ENCODE measurements at regions not wholly inside any gene's neighbourhood (a gene's known extent, or its start where the extent isn't known, plus 50 kb on each side); places are given as distances from the start of the nearest gene placed in this dataset.
"Not testable (repeated sequence)": the region's sequence is repeated elsewhere in the genome, so short reads cannot be mapped to it uniquely, and the experiment has no call there.

DNA sequence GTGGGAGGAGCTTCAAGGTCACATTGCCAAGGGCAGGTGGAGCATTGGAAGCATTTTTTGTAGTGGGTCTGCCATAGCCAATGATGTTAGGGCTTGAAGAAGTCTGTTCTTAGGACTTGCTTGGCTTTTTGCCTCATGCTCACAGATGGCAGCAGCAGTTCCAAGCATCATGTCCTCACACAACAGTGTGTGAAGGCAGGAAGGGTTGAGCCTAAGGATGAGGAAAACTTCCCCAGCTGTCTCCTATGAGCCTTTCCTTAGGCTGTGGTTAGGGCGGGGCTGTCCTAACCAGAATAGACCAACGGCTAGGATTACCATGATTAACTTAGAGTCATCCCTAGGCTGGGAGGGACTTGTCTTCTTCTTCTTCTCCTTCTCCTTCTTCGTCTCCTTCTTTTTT, 76.2 kb upstream of the KCNA1 start:
- no peak overlapping the region for H3K4me3 ChIP-seq (ENCODE audit: low read depth, low read length)
- H3K27me3 ChIP-seq (ENCODE audit: control insufficient read depth, insufficient read depth, low read length): no peaks in the 10 kb centered on the region
- DNase-seq (ENCODE audit: low read depth in 4 of 6, low spot score in 6 of 6): peak in 1 of 6 donors; percentile 64
- 80% methylated on average over 1 of the region's 3 CpGs for WGBS (ENCODE audit: insufficient coverage)
- peaks cover 17% of the 10 kb centered on the region for H3K36me3 ChIP-seq (ENCODE audit: control insufficient read depth, insufficient read depth, low read length)
- H3K27ac ChIP-seq (ENCODE audit: low read depth, low read length): no peak overlapping the region
- H3K9me3 ChIP-seq (ENCODE audit: control insufficient read depth, insufficient read depth, low read length): no peaks in the 10 kb centered on the region
- H3K4me1 ChIP-seq (ENCODE audit: control insufficient read depth, insufficient read depth, low read length): peaks cover 11% of the 10 kb centered on the region

- not testable (repeated sequence) for H3K9me3 ChIP-seq (ENCODE audit: control insufficient read depth, insufficient read depth, low read length); H3K36me3 ChIP-seq (ENCODE audit: control insufficient read depth, insufficient read depth, low read length); H3K27me3 ChIP-seq (ENCODE audit: control insufficient read depth, insufficient read depth, low read length); DNase-seq (ENCODE audit: low read depth in 4 of 6, low spot score in 6 of 6); H3K27ac ChIP-seq (ENCODE audit: low read depth, low read length); H3K4me3 ChIP-seq (ENCODE audit: low read depth, low read length); H3K4me1 ChIP-seq (ENCODE audit: control insufficient read depth, insufficient read depth, low read length)
- 93% methylated on average over 2 of the region's 3 CpGs for WGBS (ENCODE audit: insufficient coverage)
Observed at GRCh38 chr12:4842401-4842800, 67.3 kb upstream of the KCNA1 start.

GRCh38 chr12:4843907-4844306, 65.8 kb upstream of the KCNA1 start:
- Histone ChIP-seq H3K4me1 (ENCODE audit: control insufficient read depth, insufficient read depth, low read length) (no peaks in the 10 kb centered on the region), H3K36me3 (ENCODE audit: control insufficient read depth, insufficient read depth, low read length) (no peaks in the 10 kb centered on the region), H3K4me3 (ENCODE audit: low read depth, low read length) (no peak overlapping the region), H3K27ac (ENCODE audit: low read depth, low read length) (no peak overlapping the region), H3K27me3 (ENCODE audit: control insufficient read depth, insufficient read depth, low read length) (no peaks in the 10 kb centered on the region), H3K9me3 (ENCODE audit: control insufficient read depth, insufficient read depth, low read length) (no peaks in the 10 kb centered on the region)
- 100% methylated on average over 1 of the region's 4 CpGs for WGBS (ENCODE audit: insufficient coverage)
- DNase-seq (ENCODE audit: low read depth in 4 of 6, low spot score in 6 of 6): no peak

GRCh38 chr12:4847713-4848112, 62.0 kb upstream of the KCNA1 start:
- Histone ChIP-seq H3K27me3 (ENCODE audit: control insufficient read depth, insufficient read depth, low read length) (no peaks in the 10 kb centered on the region), H3K9me3 (ENCODE audit: control insufficient read depth, insufficient read depth, low read length) (no peaks in the 10 kb centered on the region), H3K27ac (ENCODE audit: low read depth, low read length) (no peak overlapping the region), H3K36me3 (ENCODE audit: control insufficient read depth, insufficient read depth, low read length) (peaks cover 26% of the 10 kb centered on the region), H3K4me3 (ENCODE audit: low read depth, low read length) (no peak overlapping the region), H3K4me1 (ENCODE audit: control insufficient read depth, insufficient read depth, low read length) (no peaks in the 10 kb centered on the region)
- DNase-seq (ENCODE audit: low read depth in 4 of 6, low spot score in 6 of 6): no peak

DNA sequence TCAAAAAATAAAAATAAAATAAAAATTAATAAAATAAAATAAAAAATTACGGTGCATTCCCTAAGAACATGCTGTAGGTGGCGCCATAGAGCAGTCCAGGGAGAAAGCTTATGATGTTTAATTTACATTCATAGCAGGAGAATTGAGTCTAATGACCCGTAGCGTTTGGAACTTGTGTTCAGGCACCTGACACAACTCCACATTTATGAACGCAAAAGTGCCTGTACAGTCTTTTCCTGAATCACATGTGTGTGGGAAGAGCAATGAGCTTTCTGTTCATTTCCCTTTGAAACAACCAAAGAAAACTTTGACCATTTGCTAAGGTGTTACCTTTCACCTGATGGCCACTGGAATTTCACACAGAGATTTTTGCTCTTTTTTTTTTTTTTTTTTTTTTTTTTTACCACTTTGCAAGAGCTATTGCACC, 60.6 kb upstream of the KCNA1 start:
- Histone ChIP-seq H3K4me1 (ENCODE audit: control insufficient read depth, insufficient read depth, low read length) (no peaks in the 10 kb centered on the region), H3K4me3 (ENCODE audit: low read depth, low read length) (no peak overlapping the region), H3K36me3 (ENCODE audit: control insufficient read depth, insufficient read depth, low read length) (peaks cover 31% of the 10 kb centered on the region), H3K27ac (ENCODE audit: low read depth, low read length) (no peak overlapping the region), H3K27me3 (ENCODE audit: control insufficient read depth, insufficient read depth, low read length) (no peaks in the 10 kb centered on the region), H3K9me3 (ENCODE audit: control insufficient read depth, insufficient read depth, low read length) (no peaks in the 10 kb centered on the region)
- DNase-seq (ENCODE audit: low read depth in 4 of 6, low spot score in 6 of 6): peak in 2 of 6 donors; percentile 54 to 82
- WGBS (ENCODE audit: insufficient coverage): no CpG with 5 or more reads among the region's 5 CpGs

GRCh38 chr12:4849795-4850345, 59.8 kb upstream of the KCNA1 start:
- DNase-seq (ENCODE audit: low read depth in 4 of 6, low spot score in 6 of 6): no peak
- Histone ChIP-seq H3K27me3 (ENCODE audit: control insufficient read depth, insufficient read depth, low read length) (no peaks in the 10 kb centered on the region), H3K36me3 (ENCODE audit: control insufficient read depth, insufficient read depth, low read length) (peaks cover 31% of the 10 kb centered on the region), H3K9me3 (ENCODE audit: control insufficient read depth, insufficient read depth, low read length) (no peaks in the 10 kb centered on the region), H3K4me3 (ENCODE audit: low read depth, low read length) (no peak overlapping the region), H3K27ac (ENCODE audit: low read depth, low read length) (no peak overlapping the region), H3K4me1 (ENCODE audit: control insufficient read depth, insufficient read depth, low read length) (no peaks in the 10 kb centered on the region)
- WGBS (ENCODE audit: insufficient coverage): 79% methylated on average over 18 of the region's 18 CpGs

GRCh38 chr12:4850857-4851380, 58.8 kb upstream of the KCNA1 start:
- Histone ChIP-seq H3K4me3 (ENCODE audit: low read depth, low read length) (no peak overlapping the region), H3K4me1 (ENCODE audit: control insufficient read depth, insufficient read depth, low read length) (no peaks in the 10 kb centered on the region), H3K27me3 (ENCODE audit: control insufficient read depth, insufficient read depth, low read length) (no peaks in the 10 kb centered on the region), H3K9me3 (ENCODE audit: control insufficient read depth, insufficient read depth, low read length) (no peaks in the 10 kb centered on the region), H3K36me3 (ENCODE audit: control insufficient read depth, insufficient read depth, low read length) (peaks cover 31% of the 10 kb centered on the region), H3K27ac (ENCODE audit: low read depth, low read length) (no peak overlapping the region)
- WGBS (ENCODE audit: insufficient coverage): 90% methylated on average over 9 of the region's 9 CpGs
- no peak for DNase-seq (ENCODE audit: low read depth in 4 of 6, low spot score in 6 of 6)

GRCh38 chr12:4852308-4852707, 57.4 kb upstream of the KCNA1 start:
- no peak overlapping the region for H3K27ac ChIP-seq (ENCODE audit: low read depth, low read length)
- DNase-seq (ENCODE audit: low read depth in 4 of 6, low spot score in 6 of 6): no peak
- 93% methylated on average over 8 of the region's 8 CpGs for WGBS (ENCODE audit: insufficient coverage)
- H3K36me3 ChIP-seq (ENCODE audit: control insufficient read depth, insufficient read depth, low read length): peaks cover 31% of the 10 kb centered on the region
- no peak overlapping the region for H3K4me3 ChIP-seq (ENCODE audit: low read depth, low read length)
- H3K27me3 ChIP-seq (ENCODE audit: control insufficient read depth, insufficient read depth, low read length): peaks cover 1% of the 10 kb centered on the region
- no peaks in the 10 kb centered on the region for H3K9me3 ChIP-seq (ENCODE audit: control insufficient read depth, insufficient read depth, low read length)
- peaks cover 1% of the 10 kb centered on the region for H3K4me1 ChIP-seq (ENCODE audit: control insufficient read depth, insufficient read depth, low read length)

DNA sequence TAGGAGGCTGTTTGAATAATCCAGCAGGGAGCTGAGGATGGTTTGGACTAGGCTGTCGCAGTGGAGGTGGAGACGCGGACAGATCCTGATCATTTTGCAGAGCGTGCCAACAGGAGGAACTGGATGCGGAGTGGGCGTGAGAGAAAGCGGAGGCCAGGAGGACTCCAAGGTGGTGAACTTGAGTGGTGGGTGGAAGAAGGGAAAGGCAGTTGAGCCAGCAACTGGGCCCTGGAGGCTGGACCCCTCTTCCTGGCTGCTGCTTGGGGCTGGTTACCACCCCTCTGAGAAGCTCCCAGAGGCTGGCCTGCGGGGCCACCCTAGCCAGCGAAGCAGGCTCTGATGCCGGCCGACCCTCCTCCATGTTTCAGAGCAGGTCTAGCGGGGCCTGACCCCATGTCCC, 56.8 kb upstream of the KCNA1 start:
- no peak overlapping the region for H3K27ac ChIP-seq (ENCODE audit: low read depth, low read length)
- H3K9me3 ChIP-seq (ENCODE audit: control insufficient read depth, insufficient read depth, low read length): no peaks in the 10 kb centered on the region
- H3K4me1 ChIP-seq (ENCODE audit: control insufficient read depth, insufficient read depth, low read length): peaks cover 8% of the 10 kb centered on the region
- peaks cover 4% of the 10 kb centered on the region for H3K27me3 ChIP-seq (ENCODE audit: control insufficient read depth, insufficient read depth, low read length)
- H3K4me3 ChIP-seq (ENCODE audit: low read depth, low read length): no peak overlapping the region
- DNase-seq (ENCODE audit: low read depth in 4 of 6, low spot score in 6 of 6): no peak
- H3K36me3 ChIP-seq (ENCODE audit: control insufficient read depth, insufficient read depth, low read length): peaks cover 31% of the 10 kb centered on the region
- 95% methylated on average over 12 of the region's 12 CpGs for WGBS (ENCODE audit: insufficient coverage)

- peaks cover 6% of the 10 kb centered on the region for H3K27me3 ChIP-seq (ENCODE audit: control insufficient read depth, insufficient read depth, low read length)
- no peak overlapping the region for H3K4me3 ChIP-seq (ENCODE audit: low read depth, low read length)
- H3K4me1 ChIP-seq (ENCODE audit: control insufficient read depth, insufficient read depth, low read length): peaks cover 23% of the 10 kb centered on the region
- no peaks in the 10 kb centered on the region for H3K9me3 ChIP-seq (ENCODE audit: control insufficient read depth, insufficient read depth, low read length)
- WGBS (ENCODE audit: insufficient coverage): 34% methylated on average over 12 of the region's 14 CpGs
- H3K27ac ChIP-seq (ENCODE audit: low read depth, low read length): no peak overlapping the region
- peaks cover 24% of the 10 kb centered on the region for H3K36me3 ChIP-seq (ENCODE audit: control insufficient read depth, insufficient read depth, low read length)
- DNase-seq (ENCODE audit: low read depth in 4 of 6, low spot score in 6 of 6): peak; percentile 66 to 97 (median 74)
Observed at GRCh38 chr12:4855121-4855924, 54.4 kb upstream of the KCNA1 start.

Data from spinal cord (tissue), 9 donors.